Astrocyte of the spinal cord (primary cell): ENCODE measurements at regions not wholly inside any gene's neighbourhood (a gene's known extent, or its start where the extent isn't known, plus 50 kb on each side); places are given as distances from the start of the nearest gene placed in this dataset.

Experiments
- DNase-seq: peaks from one replicate; pipeline ENCODE4 v3.0.0; 2011; ENCODE audit warnings: low read depth, low spot score
- H3K4me3 ChIP-seq: 2 replicates; pipeline ENCODE4 v1.5.1; 2011; ENCODE audit warnings: low read depth, mild to moderate bottlenecking, low read length, moderate library complexity
- in situ Hi-C: cut with HindIII; loops from 2 replicates; pipeline ENCODE4 v1.10.0; 2017; ENCODE audit warnings: low sequenced_read_pairs
- TF ChIP-seq, protein P1 (sequence below): IDR thresholded peaks from 2 replicates; pipeline ENCODE4 v1.5.1; 2012; ENCODE audit warnings: low read depth, mild to moderate bottlenecking, low read length, inconsistent platforms

GRCh38 chr18:40911041-40911440 lies 1044.0 kb upstream of the PIK3C3 start:
- TF ChIP-seq, protein P1, sequence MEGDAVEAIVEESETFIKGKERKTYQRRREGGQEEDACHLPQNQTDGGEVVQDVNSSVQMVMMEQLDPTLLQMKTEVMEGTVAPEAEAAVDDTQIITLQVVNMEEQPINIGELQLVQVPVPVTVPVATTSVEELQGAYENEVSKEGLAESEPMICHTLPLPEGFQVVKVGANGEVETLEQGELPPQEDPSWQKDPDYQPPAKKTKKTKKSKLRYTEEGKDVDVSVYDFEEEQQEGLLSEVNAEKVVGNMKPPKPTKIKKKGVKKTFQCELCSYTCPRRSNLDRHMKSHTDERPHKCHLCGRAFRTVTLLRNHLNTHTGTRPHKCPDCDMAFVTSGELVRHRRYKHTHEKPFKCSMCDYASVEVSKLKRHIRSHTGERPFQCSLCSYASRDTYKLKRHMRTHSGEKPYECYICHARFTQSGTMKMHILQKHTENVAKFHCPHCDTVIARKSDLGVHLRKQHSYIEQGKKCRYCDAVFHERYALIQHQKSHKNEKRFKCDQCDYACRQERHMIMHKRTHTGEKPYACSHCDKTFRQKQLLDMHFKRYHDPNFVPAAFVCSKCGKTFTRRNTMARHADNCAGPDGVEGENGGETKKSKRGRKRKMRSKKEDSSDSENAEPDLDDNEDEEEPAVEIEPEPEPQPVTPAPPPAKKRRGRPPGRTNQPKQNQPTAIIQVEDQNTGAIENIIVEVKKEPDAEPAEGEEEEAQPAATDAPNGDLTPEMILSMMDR, result no peak
- no peak overlapping the region for H3K4me3 ChIP-seq
- no peak for DNase-seq
- in situ Hi-C loops, result no loop called here

DNA sequence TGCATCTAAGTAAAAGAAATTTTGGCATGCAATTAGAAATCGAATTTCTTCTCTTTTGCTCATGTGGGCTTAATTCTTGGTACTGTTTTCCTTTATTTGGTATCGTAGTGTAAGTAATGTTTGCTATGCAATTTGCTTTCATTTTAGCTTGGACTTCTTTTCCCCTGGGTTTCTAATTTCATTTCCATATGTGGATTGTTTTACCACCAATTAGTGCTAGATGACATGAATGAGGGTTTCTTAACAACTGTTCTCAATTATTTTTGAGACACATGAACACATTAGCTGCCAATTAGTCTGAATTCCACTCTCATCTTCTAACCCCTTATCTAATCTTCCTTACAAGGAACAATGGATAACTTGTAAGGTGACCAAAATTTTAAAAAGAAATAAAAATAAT lies 1047.2 kb upstream of the PIK3C3 start:
- in situ Hi-C loops, result no loop called here

DNA sequence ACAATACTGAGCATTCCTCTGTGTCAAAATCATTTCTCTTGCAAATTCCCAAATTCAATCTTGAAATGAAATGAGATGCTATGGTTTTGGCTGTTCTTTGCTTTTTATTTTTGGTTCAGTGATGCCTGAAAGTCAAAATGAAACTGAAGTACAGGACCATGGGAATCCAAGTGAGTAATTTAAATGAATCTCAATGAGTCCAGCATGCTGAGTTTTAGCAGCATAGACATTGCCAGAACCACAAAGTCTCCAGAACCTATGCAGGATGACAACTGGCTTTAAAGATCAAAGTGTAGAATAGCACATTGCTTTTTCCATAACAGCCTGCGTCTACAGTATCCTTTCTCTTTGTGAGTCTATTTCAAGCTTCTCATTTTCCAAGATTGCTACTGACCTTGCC lies 1050.7 kb upstream of the PIK3C3 start:
- TF ChIP-seq, protein P1, result no peak
- no peak overlapping the region for H3K4me3 ChIP-seq
- DNase-seq, result peak; percentile 28
- in situ Hi-C loops, result no loop called here

More for the DNA sequence above, 1047.2 kb upstream of the PIK3C3 start:
- DNase-seq, result no peak
- no peak overlapping the region for H3K4me3 ChIP-seq
- TF ChIP-seq, protein P1, result no peak

- no peak overlapping the region for H3K4me3 ChIP-seq
- DNase-seq, result no peak
- in situ Hi-C loops, result no loop called here
- TF ChIP-seq, protein P1, result no peak
Observed at GRCh38 chr18:40902436-40902835, 1052.6 kb upstream of the PIK3C3 start.

DNA sequence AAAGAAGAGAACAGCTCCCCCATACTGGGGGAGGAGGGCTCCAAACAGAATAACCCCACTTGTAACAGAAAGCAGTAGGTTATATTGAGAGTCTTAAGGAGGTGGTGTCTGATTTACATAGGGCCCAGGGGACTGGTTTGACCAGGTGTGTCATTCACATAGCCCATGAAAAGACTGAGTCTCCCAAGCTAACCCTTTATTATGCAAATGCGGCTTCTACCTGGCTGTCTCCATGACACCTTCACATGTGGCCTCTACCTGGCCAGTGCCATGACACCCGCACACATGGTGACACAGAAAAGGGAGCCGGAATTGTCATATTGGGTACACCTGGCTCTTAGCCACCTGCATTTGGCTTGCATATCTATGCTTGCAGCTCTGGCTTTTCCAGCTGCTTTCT lies 1057.2 kb upstream of the PIK3C3 start:
- no peak overlapping the region for H3K4me3 ChIP-seq
- in situ Hi-C loops, result no loop called here
- TF ChIP-seq, protein P1, result no peak
- no peak for DNase-seq

GRCh38 chr18:40883271-40883670 lies 1071.8 kb upstream of the PIK3C3 start:
- no peak overlapping the region for H3K4me3 ChIP-seq
- TF ChIP-seq, protein P1, result no peak
- in situ Hi-C loops, result no loop called here
- no peak for DNase-seq

GRCh38 chr18:40882468-40882867 lies 1072.6 kb upstream of the PIK3C3 start:
- H3K4me3 ChIP-seq, result no peak overlapping the region
- DNase-seq, result no peak
- in situ Hi-C loops, result no loop called here
- TF ChIP-seq, protein P1, result no peak
